ENCODE measurements at regions not wholly inside any gene's neighbourhood (a gene's known extent, or its start where the extent isn't known, plus 50 kb on each side); places are given as distances from the start of the nearest gene placed in this dataset.

DNA sequence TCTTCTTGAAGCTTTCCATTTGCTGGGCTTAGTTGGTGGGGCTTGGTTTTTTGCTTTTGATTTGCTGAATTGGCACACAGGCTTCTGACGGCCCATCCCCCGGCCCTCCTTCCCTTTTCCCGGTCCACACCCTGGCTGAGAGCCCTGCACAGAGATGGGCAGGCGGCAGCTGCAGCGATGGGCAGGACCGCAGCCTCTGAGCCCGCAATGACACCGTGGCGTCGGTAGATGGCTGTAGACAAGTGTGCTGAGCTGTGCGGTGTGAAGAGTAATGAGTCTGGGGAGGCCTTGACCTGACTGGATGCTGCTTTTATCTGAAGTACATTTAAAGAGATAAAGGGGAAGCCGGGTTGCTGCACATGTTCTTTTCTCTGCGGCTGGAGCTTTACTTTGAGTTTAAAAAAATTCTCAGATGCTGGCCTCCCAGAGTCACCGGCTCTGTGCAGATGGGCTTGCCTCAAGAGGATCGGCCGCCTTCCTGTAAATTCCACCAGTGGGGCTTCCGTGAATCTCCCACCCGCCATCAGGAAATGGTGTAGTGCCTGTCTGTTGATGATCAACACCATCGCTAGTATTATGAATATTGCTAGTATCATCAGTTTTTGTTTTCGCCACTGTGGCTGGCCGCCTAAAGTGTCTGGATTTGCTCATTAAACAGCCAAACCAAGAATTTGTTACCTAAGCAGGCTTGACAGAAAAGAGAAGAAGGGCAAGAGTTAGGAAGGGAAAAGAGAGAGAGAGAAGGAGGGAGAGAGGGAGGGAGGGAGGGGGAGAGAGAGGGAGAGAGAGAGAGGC, 245.6 kb upstream of the RBFOX1 start:
- in situ Hi-C loops (cut with MboI), result no loop called here
- Histone ChIP-seq H3K27me3 (replicated peaks; ENCODE audit: insufficient read depth) (no peaks in the 10 kb centered on the region), H4K20me1 (ENCODE audit: insufficient read depth) (no peaks in the 10 kb centered on the region), H3K27ac (no peak overlapping the region), H3K79me2 (ENCODE audit: insufficient read depth) (no peaks in the 10 kb centered on the region), H3K9ac (no peak overlapping the region), H3K9me2 (ENCODE audit: insufficient read depth) (no peaks in the 10 kb centered on the region), H3F3A (ENCODE audit: insufficient read depth) (no peaks in the 10 kb centered on the region), H3K36me3 (ENCODE audit: low read depth) (no peaks in the 10 kb centered on the region), H3K4me3 (no peak overlapping the region), H3K4me2 (ENCODE audit: unreplicated experiment) (no peak overlapping the region), H3K4me1 (ENCODE audit: insufficient read depth) (no peaks in the 10 kb centered on the region), H3K9me3 (ENCODE audit: low read depth) (no peaks in the 10 kb centered on the region), H2AFZ (no peak overlapping the region)
- WGBS, 2 experiments (ENCODE audit: low coverage in 1 of 2, low lambda C conversion rate in 2 of 2, missing lambda C conversion rate in 2 of 2), result 5 to 9% methylated on average over 21 of the region's 21 CpGs
- no peak for TF ChIP-seq EZH2 (IDR thresholded peaks at IDR 0.05; ENCODE audit: insufficient read depth, poor library complexity, severe bottlenecking)
- no peak for TF ChIP-seq EZH2phosphoT487 (IDR thresholded peaks at IDR 0.05; ENCODE audit: insufficient read depth, low read depth)
- DNase-seq, result no peak

DNA sequence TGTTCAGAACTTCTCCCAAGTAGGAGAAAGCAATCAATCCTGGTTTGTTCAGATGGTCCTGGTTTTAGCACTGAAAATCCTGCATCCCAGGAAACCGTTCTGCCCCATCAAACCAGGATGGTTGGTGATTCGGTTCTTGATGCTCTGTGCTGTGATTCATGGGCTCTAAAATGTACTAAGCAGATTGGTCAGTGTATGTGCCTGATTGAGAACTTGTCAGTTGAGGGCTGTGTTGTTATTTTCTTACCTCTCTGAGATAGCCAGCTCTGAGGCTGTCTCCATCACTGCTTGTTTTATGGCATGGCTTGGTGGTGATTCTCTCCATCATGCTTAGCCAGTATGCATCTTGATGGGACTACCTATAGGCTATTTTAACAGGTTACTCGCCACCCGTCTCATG, 246.9 kb upstream of the RBFOX1 start:
- no peaks in the 10 kb centered on the region for H3K9me3 ChIP-seq (ENCODE audit: low read depth)
- DNase-seq, result no peak
- H3K4me2 ChIP-seq (ENCODE audit: unreplicated experiment), result no peak overlapping the region
- no peaks in the 10 kb centered on the region for H3F3A ChIP-seq (ENCODE audit: insufficient read depth)
- TF ChIP-seq EZH2phosphoT487 (IDR thresholded peaks at IDR 0.05; ENCODE audit: insufficient read depth, low read depth) (no peak), EZH2 (IDR thresholded peaks at IDR 0.05; ENCODE audit: insufficient read depth, poor library complexity, severe bottlenecking) (no peak)
- no peak overlapping the region for H3K9ac ChIP-seq
- no peaks in the 10 kb centered on the region for H3K27me3 ChIP-seq (replicated peaks; ENCODE audit: insufficient read depth)
- no peaks in the 10 kb centered on the region for H3K4me1 ChIP-seq (ENCODE audit: insufficient read depth)
- H3K9me2 ChIP-seq (ENCODE audit: insufficient read depth), result no peaks in the 10 kb centered on the region
- H3K79me2 ChIP-seq (ENCODE audit: insufficient read depth), result no peaks in the 10 kb centered on the region
- 7 to 9% methylated on average over 4 of the region's 4 CpGs for WGBS, 2 experiments (ENCODE audit: low coverage in 1 of 2, low lambda C conversion rate in 2 of 2, missing lambda C conversion rate in 2 of 2)
- no peak overlapping the region for H3K4me3 ChIP-seq
- no peaks in the 10 kb centered on the region for H4K20me1 ChIP-seq (ENCODE audit: insufficient read depth)
- in situ Hi-C loops (cut with MboI), result no loop called here
- H2AFZ ChIP-seq, result no peak overlapping the region
- H3K36me3 ChIP-seq (ENCODE audit: low read depth), result no peaks in the 10 kb centered on the region
- no peak overlapping the region for H3K27ac ChIP-seq

DNA sequence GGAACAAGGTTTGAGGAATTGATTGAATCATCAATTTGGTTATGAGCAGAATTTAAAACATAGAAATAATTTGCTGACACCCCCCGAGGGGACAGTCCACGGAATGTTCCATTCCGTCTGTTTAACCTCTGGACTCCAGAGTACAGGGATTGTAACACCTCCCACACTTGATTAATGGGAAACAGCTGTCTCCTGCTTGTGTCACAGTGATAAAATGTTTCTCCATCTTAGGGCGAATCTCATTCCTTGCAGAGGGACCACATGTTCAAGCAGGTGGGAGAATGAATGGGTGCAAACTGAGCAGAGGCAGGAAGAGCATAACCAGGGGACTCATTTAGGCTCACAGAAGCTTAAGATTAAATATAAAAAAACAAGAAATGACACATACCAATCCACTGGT, 249.5 kb upstream of the RBFOX1 start:
- Histone ChIP-seq H3K9me2 (ENCODE audit: insufficient read depth) (no peaks in the 10 kb centered on the region), H3K27me3 (replicated peaks; ENCODE audit: insufficient read depth) (no peaks in the 10 kb centered on the region), H3K9me3 (ENCODE audit: low read depth) (no peaks in the 10 kb centered on the region), H3K4me1 (ENCODE audit: insufficient read depth) (no peaks in the 10 kb centered on the region), H2AFZ (no peak overlapping the region), H3K36me3 (ENCODE audit: low read depth) (no peaks in the 10 kb centered on the region), H3K4me2 (ENCODE audit: unreplicated experiment) (no peak overlapping the region), H4K20me1 (ENCODE audit: insufficient read depth) (no peaks in the 10 kb centered on the region), H3K79me2 (ENCODE audit: insufficient read depth) (no peaks in the 10 kb centered on the region), H3K27ac (no peak overlapping the region), H3K4me3 (no peak overlapping the region), H3K9ac (no peak overlapping the region), H3F3A (ENCODE audit: insufficient read depth) (no peaks in the 10 kb centered on the region)
- DNase-seq, result no peak
- 0 to 1% methylated on average over 4 of the region's 4 CpGs for WGBS, 2 experiments (ENCODE audit: low coverage in 1 of 2, low lambda C conversion rate in 2 of 2, missing lambda C conversion rate in 2 of 2)
- in situ Hi-C loops (cut with MboI), result no loop called here
- no peak for TF ChIP-seq EZH2 (IDR thresholded peaks at IDR 0.05; ENCODE audit: insufficient read depth, poor library complexity, severe bottlenecking)
- no peak for TF ChIP-seq EZH2phosphoT487 (IDR thresholded peaks at IDR 0.05; ENCODE audit: insufficient read depth, low read depth)

DNA sequence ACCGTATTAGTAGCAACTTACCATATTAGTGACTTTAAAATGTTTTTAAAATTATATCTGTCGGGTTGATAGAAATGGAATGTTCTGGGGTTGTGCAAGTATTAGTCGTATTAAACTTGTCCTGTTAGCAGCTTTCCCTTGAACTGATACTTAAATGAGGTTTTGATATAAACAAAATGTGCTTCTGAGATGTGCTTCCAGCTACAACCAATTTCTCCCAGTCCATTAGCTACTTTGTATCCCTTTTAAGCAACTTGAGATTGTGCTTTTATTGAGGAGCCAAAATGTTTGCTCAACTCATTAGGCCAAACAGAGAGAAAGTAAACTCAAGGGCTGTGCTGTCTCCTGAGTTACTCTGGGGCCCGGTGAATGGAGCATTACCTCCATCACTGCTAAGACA, 255.0 kb upstream of the RBFOX1 start:
- Histone ChIP-seq H3K4me1 (ENCODE audit: insufficient read depth) (no peaks in the 10 kb centered on the region), H3K27ac (no peak overlapping the region), H2AFZ (no peak overlapping the region), H3K79me2 (ENCODE audit: insufficient read depth) (no peaks in the 10 kb centered on the region), H3K9ac (no peak overlapping the region), H3F3A (ENCODE audit: insufficient read depth) (no peaks in the 10 kb centered on the region), H3K36me3 (ENCODE audit: low read depth) (no peaks in the 10 kb centered on the region), H3K27me3 (replicated peaks; ENCODE audit: insufficient read depth) (no peaks in the 10 kb centered on the region), H4K20me1 (ENCODE audit: insufficient read depth) (no peaks in the 10 kb centered on the region), H3K4me3 (no peak overlapping the region), H3K4me2 (ENCODE audit: unreplicated experiment) (no peak overlapping the region), H3K9me2 (ENCODE audit: insufficient read depth) (no peaks in the 10 kb centered on the region), H3K9me3 (ENCODE audit: low read depth) (no peaks in the 10 kb centered on the region)
- in situ Hi-C loops (cut with MboI), result no loop called here
- WGBS, 2 experiments (ENCODE audit: low coverage in 1 of 2, low lambda C conversion rate in 2 of 2, missing lambda C conversion rate in 2 of 2), result 27% methylated on average over 4 of the region's 4 CpGs
- DNase-seq, result no peak
- TF ChIP-seq EZH2phosphoT487 (IDR thresholded peaks at IDR 0.05; ENCODE audit: insufficient read depth, low read depth), result no peak
- TF ChIP-seq EZH2 (IDR thresholded peaks at IDR 0.05; ENCODE audit: insufficient read depth, poor library complexity, severe bottlenecking), result no peak

All from GM23248 (cell line).